Esophagus muscularis mucosa (tissue), 3 donors: ENCODE measurements at regions not wholly inside any gene's neighbourhood (a gene's known extent, or its start where the extent isn't known, plus 50 kb on each side); places are given as distances from the start of the nearest gene placed in this dataset.

Experiments
- CTCF ChIP-seq, 3 experiments: fragments of 200-600 bp in 2 of 3; fragments of 450-650 bp in 1 of 3; sonication (generic) in 2 of 3; IDR thresholded peaks; one replicate each; pipeline ENCODE4 v1.5.1; 2017 to 2019; ENCODE audit warnings: antibody characterized with exemption in 3 of 3, mild to moderate bottlenecking in 2 of 3, moderate library complexity in 1 of 3
- POLR2A ChIP-seq: fragments of 450-650 bp; IDR thresholded peaks from one replicate; pipeline ENCODE4 v1.6.1; 2017; ENCODE audit warnings: antibody characterized with exemption, moderate library complexity, mild to moderate bottlenecking, low read depth

- TF ChIP-seq POLR2A = no peak
- no peak for TF ChIP-seq CTCF (IDR thresholded peaks at IDR 0.05)
These were observed 218.2 kb downstream of the TMTC3 start for GRCh38 chr12:88360343-88360742.
